NCI-H128 (cell line): ENCODE measurements at regions not wholly inside any gene's neighbourhood (a gene's known extent, or its start where the extent isn't known, plus 50 kb on each side); places are given as distances from the start of the nearest gene placed in this dataset.
A peak's percentile ranks its signal among the peaks of the same experiment; 100 is the strongest.

Source experiments
- DNase-seq: peaks from one replicate; lab custom pipeline; 2025; ENCODE audit not compliant: unreplicated experiment; lab: John Stamatoyannopoulos, UW

GRCh38 chr1:163013826-163014600 lies 55.1 kb upstream of the RGS4 start:
- DNase-seq, result peak; percentile 34

- DNase-seq, result no peak
These were observed 62.9 kb upstream of the RGS4 start for GRCh38 chr1:163006051-163006834.

- no peak for DNase-seq
These were observed 71.5 kb upstream of the RGS4 start for GRCh38 chr1:162997499-162998285.

- DNase-seq, result no peak
These were observed 72.9 kb upstream of the RGS4 start for GRCh38 chr1:162996261-162996660.

- DNase-seq, result no peak
These were observed 74.2 kb upstream of the RGS4 start for GRCh38 chr1:162994921-162995320.

- DNase-seq, result no peak
These were observed 75.3 kb upstream of the RGS4 start for GRCh38 chr1:162993846-162994245.

GRCh38 chr1:162992945-162993344 lies 76.2 kb upstream of the RGS4 start:
- no peak for DNase-seq

- DNase-seq, result no peak
These were observed 77.7 kb upstream of the RGS4 start for GRCh38 chr1:162991444-162991843.

- no peak for DNase-seq
These were observed 78.5 kb upstream of the RGS4 start for GRCh38 chr1:162990665-162991064.

GRCh38 chr1:162988869-162989268 lies 80.3 kb upstream of the RGS4 start:
- DNase-seq, result no peak

- peak; percentile 69 for DNase-seq
These were observed 81.3 kb upstream of the RGS4 start for GRCh38 chr1:162987866-162988265.

- DNase-seq, result no peak
These were observed 83.2 kb upstream of the RGS4 start for GRCh38 chr1:162985816-162986435.

GRCh38 chr1:162984699-162985098 lies 84.5 kb upstream of the RGS4 start:
- no peak for DNase-seq

- no peak for DNase-seq
These were observed 85.3 kb upstream of the RGS4 start for GRCh38 chr1:162983671-162984425.

- DNase-seq, result no peak
These were observed 86.8 kb upstream of the RGS4 start for GRCh38 chr1:162982364-162982763.

- DNase-seq, result no peak
These were observed 91.1 kb upstream of the RGS4 start for GRCh38 chr1:162977944-162978568.

GRCh38 chr1:162976628-162977027 lies 92.5 kb upstream of the RGS4 start:
- no peak for DNase-seq

GRCh38 chr1:162974810-162975209 lies 94.4 kb upstream of the RGS4 start:
- DNase-seq, result no peak

GRCh38 chr1:162973381-162973795 lies 95.8 kb upstream of the RGS4 start:
- no peak for DNase-seq

GRCh38 chr1:162972773-162973172 lies 96.4 kb upstream of the RGS4 start:
- no peak for DNase-seq
